ENCODE measurements at regions not wholly inside any gene's neighbourhood (a gene's known extent, or its start where the extent isn't known, plus 50 kb on each side); places are given as distances from the start of the nearest gene placed in this dataset.

DNA sequence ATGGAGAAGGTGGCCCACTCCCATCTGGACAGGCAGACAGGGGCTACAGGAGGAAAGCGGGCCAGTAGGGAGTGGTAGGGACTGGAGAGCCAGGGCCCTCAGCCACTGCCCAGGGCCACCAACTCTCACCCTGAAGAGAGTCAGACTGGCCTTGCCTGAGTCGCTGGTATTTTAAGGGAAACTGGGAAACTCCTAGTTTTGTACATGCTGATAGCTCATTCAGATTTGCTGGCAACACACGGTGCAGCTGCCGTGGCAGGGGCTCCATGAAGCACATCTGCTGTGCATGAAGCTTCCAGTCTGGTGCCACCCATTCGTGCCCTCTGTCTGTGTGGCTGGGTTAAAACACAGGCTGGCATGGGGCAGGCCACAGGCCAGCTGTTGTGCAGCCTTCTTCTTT is 137.3 kb upstream of the GLI2 start:
- no peak for FAIRE-seq
- no peak for DNase-seq (ENCODE audit: insufficient read length, low spot score)
- TF ChIP-seq, protein P1, sequence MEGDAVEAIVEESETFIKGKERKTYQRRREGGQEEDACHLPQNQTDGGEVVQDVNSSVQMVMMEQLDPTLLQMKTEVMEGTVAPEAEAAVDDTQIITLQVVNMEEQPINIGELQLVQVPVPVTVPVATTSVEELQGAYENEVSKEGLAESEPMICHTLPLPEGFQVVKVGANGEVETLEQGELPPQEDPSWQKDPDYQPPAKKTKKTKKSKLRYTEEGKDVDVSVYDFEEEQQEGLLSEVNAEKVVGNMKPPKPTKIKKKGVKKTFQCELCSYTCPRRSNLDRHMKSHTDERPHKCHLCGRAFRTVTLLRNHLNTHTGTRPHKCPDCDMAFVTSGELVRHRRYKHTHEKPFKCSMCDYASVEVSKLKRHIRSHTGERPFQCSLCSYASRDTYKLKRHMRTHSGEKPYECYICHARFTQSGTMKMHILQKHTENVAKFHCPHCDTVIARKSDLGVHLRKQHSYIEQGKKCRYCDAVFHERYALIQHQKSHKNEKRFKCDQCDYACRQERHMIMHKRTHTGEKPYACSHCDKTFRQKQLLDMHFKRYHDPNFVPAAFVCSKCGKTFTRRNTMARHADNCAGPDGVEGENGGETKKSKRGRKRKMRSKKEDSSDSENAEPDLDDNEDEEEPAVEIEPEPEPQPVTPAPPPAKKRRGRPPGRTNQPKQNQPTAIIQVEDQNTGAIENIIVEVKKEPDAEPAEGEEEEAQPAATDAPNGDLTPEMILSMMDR (IDR thresholded peaks at IDR 0.05; ENCODE audit: insufficient read depth, missing control alignments) = no peak

GRCh38 chr2:120599072-120599471 is 136.6 kb upstream of the GLI2 start:
- no peak for DNase-seq (ENCODE audit: insufficient read length, low spot score)
- FAIRE-seq = no peak

GRCh38 chr2:120599656-120600055 is 136.0 kb upstream of the GLI2 start:
- TF ChIP-seq, protein P1 (IDR thresholded peaks at IDR 0.05; ENCODE audit: insufficient read depth, missing control alignments) = no peak
- no peak for FAIRE-seq
- no peak for DNase-seq (ENCODE audit: insufficient read length, low spot score)

More at GRCh38 chr2:120599072-120599471, 136.6 kb upstream of the GLI2 start:
- TF ChIP-seq, protein P1 (IDR thresholded peaks at IDR 0.05; ENCODE audit: insufficient read depth, missing control alignments) = no peak

- FAIRE-seq = no peak
- DNase-seq (ENCODE audit: insufficient read length, low spot score) = no peak
- TF ChIP-seq, protein P1 (IDR thresholded peaks at IDR 0.05; ENCODE audit: insufficient read depth, missing control alignments) = no peak
Measured at GRCh38 chr2:120600335-120600734, 135.3 kb upstream of the GLI2 start.

DNA sequence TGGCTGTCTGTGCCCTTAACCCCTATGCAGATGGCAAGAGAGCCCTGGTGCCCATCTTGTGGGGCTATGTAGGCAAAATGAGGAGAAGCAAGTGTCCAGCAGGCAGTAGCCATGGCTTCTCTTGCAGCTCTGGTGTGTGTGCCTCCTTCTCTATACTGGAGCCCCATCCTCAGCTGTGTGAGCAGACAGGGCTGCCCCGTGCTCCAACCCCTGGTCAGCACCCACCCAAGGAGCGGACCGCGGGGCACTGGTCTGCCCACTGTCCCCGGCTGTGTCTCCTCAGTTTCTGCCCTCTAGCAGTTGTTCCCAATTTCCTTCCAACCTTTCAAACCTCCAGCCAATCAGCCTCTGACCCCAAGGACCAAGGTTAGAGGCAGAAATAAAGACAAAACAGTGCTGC is 134.9 kb upstream of the GLI2 start:
- DNase-seq (ENCODE audit: insufficient read length, low spot score) = no peak
- no peak for FAIRE-seq
- TF ChIP-seq, protein P1 (IDR thresholded peaks at IDR 0.05; ENCODE audit: insufficient read depth, missing control alignments) = no peak

DNA sequence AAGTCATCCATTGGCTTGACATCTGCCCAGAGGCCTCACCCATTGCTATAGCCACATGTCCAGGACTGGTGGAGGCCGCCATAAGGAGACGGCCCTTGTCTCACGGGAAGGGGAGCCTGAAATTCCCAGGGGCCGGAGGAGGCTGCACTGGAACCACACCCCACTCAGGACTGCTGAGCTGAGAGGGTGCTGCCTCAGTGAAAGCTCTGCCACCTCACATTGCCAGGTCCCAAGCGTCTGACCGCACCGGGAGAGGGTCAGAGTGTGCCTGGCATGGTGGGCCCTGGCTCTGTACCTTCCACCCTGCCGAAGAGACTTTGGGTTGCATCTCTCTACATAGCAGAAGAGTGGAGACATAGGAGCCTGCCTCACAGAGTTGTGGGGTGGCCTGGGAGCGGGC is 134.1 kb upstream of the GLI2 start:
- FAIRE-seq (no peak), DNase-seq (ENCODE audit: insufficient read length, low spot score) (no peak)
- TF ChIP-seq, protein P1 (IDR thresholded peaks at IDR 0.05; ENCODE audit: insufficient read depth, missing control alignments) = no peak

- FAIRE-seq = no peak
- TF ChIP-seq, protein P1 (IDR thresholded peaks at IDR 0.05; ENCODE audit: insufficient read depth, missing control alignments) = no peak
- no peak for DNase-seq (ENCODE audit: insufficient read length, low spot score)
Measured at GRCh38 chr2:120602251-120602650, 133.4 kb upstream of the GLI2 start.
